GM10248 (cell line): ENCODE measurements at regions not wholly inside any gene's neighbourhood (a gene's known extent, or its start where the extent isn't known, plus 50 kb on each side); places are given as distances from the start of the nearest gene placed in this dataset.

Experiments
- CTCF ChIA-PET: fragments of 300-600 bp; sonication (Branson Sonifier 250); formaldehyde crosslinking; extraction: SDS; loops from one replicate; lab custom pipeline; 2021; ENCODE audit warnings: antibody characterized with exemption; lab: Yijun Ruan, JAX
- POLR2A ChIA-PET: fragments of 350-650 bp; sonication (Branson Sonifier 250); formaldehyde crosslinking; extraction: SDS; loops from one replicate; lab custom pipeline; 2020; ENCODE audit warnings: antibody characterized with exemption; lab: Yijun Ruan, JAX
- DNase-seq: peaks from one replicate; pipeline ENCODE4 v3.0.0; 2012; ENCODE audit errors: extremely low spot score
- TF ChIP-seq, protein P1 (sequence below): IDR thresholded peaks from 2 replicates; pipeline ENCODE4 v1.5.1; 2012; ENCODE audit warnings: mild to moderate bottlenecking, low read depth; ENCODE audit errors: extremely low read depth, missing control alignments, control extremely low read depth

DNA sequence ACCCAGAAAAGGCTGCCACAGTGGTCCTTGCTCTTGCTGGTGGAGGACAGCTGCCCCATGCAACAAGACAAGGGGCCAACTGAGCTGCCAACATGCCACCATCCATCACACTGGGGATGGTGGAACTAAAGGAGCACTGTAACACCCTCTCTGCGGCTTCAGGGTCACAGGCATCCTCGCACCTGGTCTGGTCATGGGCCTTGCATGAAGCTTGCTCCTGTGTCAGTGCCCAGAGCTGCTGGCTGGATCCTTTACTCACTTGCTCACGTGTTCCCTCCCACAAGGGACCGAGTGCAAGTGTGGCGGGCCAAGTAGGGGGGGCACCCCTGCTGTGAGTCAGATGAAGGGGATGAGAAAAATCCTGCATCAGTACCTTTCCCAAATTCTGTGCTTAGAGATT, 972.3 kb upstream of the DDX18 start:
- ChIA-PET CTCF (no interaction called here), POLR2A (no interaction called here)
- no peak for DNase-seq
- TF ChIP-seq, protein P1, sequence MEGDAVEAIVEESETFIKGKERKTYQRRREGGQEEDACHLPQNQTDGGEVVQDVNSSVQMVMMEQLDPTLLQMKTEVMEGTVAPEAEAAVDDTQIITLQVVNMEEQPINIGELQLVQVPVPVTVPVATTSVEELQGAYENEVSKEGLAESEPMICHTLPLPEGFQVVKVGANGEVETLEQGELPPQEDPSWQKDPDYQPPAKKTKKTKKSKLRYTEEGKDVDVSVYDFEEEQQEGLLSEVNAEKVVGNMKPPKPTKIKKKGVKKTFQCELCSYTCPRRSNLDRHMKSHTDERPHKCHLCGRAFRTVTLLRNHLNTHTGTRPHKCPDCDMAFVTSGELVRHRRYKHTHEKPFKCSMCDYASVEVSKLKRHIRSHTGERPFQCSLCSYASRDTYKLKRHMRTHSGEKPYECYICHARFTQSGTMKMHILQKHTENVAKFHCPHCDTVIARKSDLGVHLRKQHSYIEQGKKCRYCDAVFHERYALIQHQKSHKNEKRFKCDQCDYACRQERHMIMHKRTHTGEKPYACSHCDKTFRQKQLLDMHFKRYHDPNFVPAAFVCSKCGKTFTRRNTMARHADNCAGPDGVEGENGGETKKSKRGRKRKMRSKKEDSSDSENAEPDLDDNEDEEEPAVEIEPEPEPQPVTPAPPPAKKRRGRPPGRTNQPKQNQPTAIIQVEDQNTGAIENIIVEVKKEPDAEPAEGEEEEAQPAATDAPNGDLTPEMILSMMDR = no peak

DNA sequence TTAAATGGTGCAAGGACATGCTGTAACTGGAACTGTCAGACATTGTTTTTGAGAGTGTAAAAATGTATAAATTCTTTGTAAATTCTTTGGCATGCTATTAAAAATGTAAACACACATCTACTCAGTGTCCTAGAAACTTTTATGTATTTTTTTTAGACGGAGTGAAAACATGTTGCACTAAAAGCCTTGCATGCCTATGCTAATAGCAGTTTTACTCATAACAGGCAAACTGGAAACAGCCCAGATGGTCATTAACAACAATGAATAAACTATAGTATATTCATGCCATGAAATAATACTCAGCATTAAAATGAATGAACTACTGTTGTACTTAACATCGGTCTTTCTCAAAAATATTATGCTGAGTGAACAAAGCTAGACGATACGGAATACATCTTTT, 954.8 kb upstream of the DDX18 start:
- POLR2A ChIA-PET = no interaction called here
- CTCF ChIA-PET = no interaction called here
- no peak for DNase-seq
- TF ChIP-seq, protein P1 = no peak

DNA sequence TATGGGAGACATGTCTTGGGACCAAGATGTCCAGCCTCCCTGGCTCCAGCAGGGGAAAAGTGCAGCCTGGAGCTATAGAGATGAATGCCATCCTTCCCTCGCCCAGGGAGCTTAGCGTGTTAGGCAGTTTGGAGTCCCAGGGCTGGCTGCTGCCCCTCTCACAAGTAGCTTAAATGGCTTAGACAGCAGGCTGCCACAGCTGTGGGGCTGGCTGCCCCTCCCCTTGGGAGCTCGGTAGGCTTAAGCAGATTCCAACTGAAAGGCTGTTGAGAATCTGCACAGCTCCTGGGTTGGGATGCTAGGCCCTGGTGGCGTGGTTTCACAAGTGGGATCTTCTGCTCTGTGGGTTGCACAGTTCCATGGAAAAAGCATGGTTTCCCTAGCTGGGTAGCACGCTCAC, 940.5 kb upstream of the DDX18 start:
- POLR2A ChIA-PET = no interaction called here
- no peak for DNase-seq
- TF ChIP-seq, protein P1 = no peak
- CTCF ChIA-PET = interaction anchor here (1.3 kb wide), 1 partner anchor 10 kb away, joined by 3 read pairs; no protein-coding TSS in a partner anchor

DNA sequence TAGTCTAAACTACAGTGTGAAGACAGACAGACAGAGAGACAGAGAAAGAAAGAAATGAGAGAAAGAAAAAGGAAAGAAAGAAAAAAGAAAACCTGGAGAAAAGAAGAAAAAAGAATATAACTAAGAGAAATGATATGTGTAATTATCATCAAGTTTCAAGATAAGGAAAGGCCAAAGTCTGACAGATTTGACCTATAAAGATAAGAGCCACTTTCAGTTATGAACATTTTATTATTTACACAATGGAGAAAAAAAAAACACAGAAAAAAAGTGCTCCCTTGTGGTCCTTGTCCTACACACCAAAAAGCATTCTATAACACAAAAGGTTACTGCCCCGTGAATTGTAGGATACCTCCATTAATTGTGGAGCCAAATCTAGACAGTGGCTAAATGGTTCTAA, 937.2 kb upstream of the DDX18 start:
- ChIA-PET CTCF (no interaction called here), POLR2A (no interaction called here)
- TF ChIP-seq, protein P1 = no peak
- DNase-seq = no peak

DNA sequence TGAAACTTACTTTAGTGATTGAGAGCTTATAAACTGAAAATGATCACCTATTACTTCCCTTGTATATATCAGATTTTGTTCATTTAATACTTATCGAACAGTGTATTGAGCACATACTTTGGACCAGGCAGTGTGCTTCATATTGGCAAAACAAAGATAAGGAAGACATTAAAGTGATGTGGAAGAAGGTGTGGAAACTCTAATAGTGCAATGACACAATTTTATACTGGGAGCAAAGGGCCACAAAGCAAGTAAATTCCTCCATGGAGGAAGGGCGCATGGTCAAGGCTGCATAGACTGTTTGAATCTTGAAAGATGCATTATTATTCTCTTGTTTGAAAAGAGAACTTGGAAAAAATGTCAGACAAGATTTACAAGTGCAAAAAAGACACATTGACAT, 936.5 kb upstream of the DDX18 start:
- TF ChIP-seq, protein P1 = no peak
- DNase-seq = no peak
- CTCF ChIA-PET = no interaction called here
- POLR2A ChIA-PET = no interaction called here

DNA sequence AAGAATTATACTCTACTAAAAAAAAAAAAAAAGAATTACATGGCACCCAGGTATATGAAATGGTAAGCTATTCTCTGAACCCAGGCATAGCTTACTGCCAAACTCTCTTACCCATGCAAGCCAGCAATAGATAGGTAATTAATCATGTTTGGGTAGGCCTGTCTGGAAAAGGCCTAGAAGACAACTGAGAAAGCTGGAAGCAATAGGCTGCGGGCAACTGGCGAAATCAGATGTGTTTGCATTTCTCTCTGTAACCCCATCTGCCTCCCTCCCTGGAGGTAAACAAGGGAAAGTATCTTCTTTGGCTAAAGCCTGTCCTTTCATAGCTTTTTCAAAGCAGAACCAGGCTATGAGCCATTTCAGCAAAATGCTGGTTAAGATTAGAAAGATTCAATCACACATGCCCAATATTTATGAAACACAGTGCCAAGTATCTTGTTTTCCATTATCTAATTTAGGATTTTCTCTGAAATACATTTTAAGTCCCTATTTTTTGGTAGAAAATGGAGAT, 934.8 kb upstream of the DDX18 start:
- ChIA-PET POLR2A (no interaction called here), CTCF (interaction anchor here (0.9 kb wide), 1 partner anchor 20 kb away, joined by 3 read pairs; no protein-coding TSS in a partner anchor)
- DNase-seq = no peak
- TF ChIP-seq, protein P1 = no peak
